SU-DHL-6 (cell line): ENCODE measurements at regions not wholly inside any gene's neighbourhood (a gene's known extent, or its start where the extent isn't known, plus 50 kb on each side); places are given as distances from the start of the nearest gene placed in this dataset.

Experiments used
- CTCF ChIP-seq: fragments of 200-600 bp; sonication (generic); IDR thresholded peaks from one replicate; pipeline ENCODE4 v1.5.1; 2017; ENCODE audit warnings: antibody characterized with exemption, mild to moderate bottlenecking, low read length, moderate library complexity; ENCODE audit not compliant: insufficient read depth, poor library complexity, severe bottlenecking
- EZH2phosphoT487 ChIP-seq: fragments of 200-600 bp; sonication (generic), shearing (Covaris generic); conservative IDR thresholded peaks from 2 replicates; pipeline ENCODE4 v1.6.1; 2018; ENCODE audit warnings: mild to moderate bottlenecking, antibody characterized with exemption, low read length, moderate library complexity, mixed read lengths

DNA sequence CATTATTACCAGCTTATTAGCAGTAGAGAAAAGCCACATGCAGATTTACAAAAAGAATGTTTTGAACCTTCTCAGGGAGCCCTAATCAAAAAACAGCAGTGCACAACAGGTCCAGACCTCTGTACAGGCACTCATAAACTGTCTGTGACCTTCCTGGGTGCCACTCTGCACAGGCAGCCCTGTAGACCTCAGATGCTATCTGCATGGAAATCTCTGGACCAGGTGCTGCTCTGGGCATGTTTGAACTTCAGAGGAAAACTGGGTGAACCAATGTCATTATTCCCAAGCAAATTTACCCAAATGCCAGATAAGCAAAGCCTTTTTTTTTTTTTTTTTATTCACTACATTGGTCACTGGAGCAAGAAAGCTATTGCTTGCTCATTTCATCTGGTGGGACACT lies 104.2 kb downstream of the NPY start:
- no peak for TF ChIP-seq CTCF
- no peak for TF ChIP-seq EZH2phosphoT487
